Activated CD4-positive, CD25-positive, alpha-beta regulatory T cell (primary cell): ENCODE measurements at regions not wholly inside any gene's neighbourhood (a gene's known extent, or its start where the extent isn't known, plus 50 kb on each side); places are given as distances from the start of the nearest gene placed in this dataset.
"Not testable (repeated sequence)": the region's sequence is repeated elsewhere in the genome, so short reads cannot be mapped to it uniquely, and the experiment has no call there.

ENCODE experiments used
- DNase-seq, 4 experiments: peaks; one replicate each; lab custom pipeline; 2025; lab: John Stamatoyannopoulos, UW

DNA sequence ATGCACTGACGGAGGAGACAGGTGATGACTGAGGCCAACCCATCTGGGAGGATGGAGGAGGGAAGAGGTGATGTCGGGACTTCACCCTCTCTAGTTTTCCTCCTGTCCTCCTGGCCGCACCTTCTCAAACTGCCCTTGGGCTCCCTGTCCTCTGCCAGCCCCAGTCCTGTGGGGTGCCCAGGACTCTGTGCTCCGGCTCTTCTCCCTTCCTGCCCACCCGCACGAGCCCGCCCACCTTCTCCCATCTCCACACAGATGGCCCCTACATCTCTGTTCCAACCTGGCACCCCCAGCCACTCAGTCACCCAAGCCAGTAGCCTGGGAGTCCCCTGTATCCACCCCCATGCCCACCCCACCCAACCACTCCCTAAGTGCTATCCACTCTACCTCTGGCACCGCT lies 206.7 kb upstream of the LINGO1 start:
- no peak for DNase-seq

DNA sequence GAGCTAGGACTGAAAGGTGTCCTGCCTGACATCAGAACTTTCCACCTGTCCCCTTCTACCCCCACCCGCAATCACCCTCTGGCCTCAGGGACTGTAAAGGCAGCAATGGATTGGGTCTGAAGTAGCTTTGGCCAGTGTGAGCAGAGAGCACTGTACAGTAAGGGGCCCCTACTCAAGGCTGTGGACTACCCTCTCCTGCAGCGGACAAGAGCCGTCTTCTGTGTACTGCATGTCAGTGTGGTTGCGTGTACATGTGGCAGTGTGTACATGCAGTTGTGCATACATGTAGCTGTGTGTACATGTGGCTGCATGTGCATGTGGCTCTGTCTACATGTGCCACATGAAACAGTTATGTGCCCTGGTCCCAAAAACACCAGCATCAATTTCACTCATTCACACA lies 205.9 kb upstream of the LINGO1 start:
- DNase-seq: no peak

DNA sequence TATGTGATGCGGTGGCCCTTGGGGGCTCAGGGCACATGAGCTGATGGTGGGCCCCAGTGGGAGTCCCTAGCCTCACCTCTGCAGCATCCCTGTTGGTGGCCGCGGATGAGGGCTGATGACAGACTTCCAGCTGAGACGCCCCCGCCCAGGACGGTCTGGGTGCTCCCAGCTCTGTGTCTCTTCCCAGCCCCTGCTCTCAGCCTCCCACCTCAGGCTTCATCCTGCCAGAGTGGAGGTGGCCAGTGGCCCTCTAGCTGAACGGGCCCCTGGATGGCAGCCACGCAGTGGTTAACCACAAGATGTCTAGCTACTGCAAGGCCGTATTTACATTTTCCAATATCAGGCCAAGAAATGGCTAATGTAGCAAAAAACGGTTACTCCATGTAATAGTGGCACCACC lies 205.3 kb upstream of the LINGO1 start:
- no peak for DNase-seq

DNA sequence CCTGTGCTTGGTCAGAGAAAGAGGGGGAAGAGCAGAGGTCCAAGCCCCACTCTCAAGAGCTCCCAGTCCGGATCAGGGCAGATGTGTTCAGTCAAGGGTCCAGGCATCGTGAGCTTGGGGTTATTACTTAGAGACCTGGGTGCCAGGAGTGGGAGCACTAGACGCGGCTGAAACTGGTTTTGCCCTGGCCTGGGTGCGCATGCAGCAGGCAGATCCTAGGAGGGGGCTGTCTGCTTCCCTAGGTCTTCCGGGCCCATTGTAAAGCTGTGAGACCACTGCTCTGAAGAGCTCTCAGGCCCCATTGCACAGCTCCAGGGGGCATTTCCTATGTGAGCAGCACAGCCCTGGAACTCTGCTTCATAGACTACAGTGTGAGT lies 204.9 kb upstream of the LINGO1 start:
- no peak for DNase-seq

DNA sequence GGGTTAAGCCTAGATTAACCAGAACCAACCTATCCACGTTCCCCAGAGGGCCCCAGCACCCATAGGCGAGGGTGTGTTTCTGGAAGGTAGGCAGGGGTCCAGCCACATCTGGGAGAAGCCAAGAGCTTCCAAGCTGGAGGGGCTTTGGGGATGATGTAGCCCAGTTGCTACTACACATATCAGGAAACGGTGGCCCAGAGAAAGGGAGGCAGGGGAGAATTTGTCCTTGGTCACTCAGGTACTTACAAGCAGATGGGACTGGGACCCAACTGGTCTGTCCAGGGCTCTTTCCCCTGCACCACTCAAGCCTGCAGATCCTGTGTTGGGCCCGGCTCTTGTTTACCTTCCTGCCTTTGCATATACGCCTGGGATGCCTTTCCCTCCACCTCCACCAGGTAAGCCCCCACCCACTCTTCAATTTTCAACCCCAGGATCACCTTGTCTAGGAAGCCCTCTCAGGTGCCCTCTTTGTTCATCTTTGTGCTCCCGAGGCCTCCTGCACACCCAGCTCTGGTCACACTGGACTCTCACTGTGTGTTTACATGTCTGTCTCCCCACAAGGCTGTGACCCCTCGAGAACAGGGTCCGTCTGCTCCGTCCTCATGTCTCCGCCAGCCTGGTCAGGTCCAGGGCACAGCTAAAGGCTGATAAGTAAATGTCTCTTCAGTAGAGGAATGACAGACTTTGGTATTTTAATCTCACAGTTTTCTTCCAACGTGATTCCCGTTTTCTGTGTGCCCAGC lies 204.4 kb upstream of the LINGO1 start:
- DNase-seq: no peak

DNA sequence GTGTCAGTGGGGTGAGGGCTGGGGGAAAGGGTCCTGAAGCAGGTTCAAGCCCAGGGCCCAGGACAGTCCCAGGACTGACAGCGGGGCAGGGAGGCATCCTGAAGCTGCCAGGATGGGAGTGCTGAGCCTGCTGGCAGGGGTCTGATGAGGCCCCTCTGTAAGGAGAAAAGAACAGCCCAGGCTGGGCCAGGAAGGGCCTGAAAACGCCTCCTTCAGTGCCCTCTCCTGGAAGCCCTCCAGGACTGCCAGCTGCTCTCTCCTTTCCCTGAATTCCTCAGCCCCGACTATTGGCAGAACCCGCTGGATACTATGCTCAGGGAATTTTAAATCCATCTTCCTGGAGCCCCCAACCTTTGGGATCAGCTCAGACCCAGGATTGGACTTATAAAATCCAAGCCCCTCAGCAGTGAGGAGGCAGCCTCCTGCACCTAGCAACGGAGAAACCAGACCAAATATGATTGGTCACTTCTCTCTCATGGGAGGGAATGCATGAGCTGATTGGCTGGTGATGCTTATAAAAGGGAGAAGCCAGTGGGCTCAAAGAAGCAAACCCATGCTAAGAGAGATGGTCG lies 203.5 kb upstream of the LINGO1 start:
- no peak for DNase-seq

DNA sequence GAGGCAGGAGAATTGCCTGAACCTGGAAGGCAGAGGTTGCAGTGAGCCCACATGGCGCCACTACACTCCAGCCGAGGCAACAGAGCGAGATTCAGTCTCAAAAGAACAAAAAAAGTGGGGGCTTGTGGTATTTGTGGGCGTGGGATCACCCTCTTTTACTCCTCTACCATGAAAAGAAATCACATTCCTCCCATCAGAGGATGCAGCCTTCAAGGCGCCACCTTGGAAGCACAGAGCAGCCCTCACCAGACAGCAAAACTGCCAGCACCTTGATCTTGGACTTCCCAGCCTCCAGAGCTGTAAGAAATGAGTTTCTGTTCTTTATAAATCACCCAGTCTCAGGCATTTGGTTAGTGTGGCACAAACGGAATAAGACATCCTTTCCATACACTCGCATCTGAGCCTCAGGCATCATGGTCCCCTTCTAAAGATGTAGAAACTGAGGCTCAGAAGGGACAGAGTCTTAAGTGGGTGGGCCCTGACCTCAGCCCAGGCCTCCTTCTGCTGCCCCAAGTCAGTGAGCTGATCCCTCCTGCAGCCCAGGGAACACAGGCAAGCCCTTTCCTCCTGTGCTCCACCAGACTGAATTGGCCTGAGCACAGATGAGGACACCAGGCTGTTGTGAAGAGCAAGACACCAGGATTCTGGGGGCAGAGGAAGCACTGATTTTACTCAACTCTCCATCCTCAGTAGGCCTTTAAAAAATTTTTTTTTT lies 201.7 kb upstream of the LINGO1 start:
- DNase-seq: no peak

DNA sequence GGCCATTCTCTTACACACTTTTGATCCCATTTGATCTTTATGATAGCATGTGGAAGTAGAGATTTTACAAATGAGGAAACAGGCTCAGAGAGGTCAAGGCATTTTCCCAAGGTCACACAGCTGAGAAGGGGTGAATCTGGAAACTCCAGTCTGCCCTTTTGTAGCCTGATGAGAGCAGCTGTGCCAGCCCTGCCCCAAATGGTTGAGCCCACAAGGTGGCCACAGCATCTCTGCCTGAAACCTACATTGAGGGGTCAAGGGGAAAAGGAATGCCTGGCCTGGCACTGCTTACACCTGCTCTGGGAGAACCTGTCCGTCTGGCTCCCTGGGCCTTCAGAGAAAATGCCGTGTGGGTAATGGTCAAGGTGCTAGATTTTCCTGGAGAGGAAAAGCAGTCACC lies 200.2 kb upstream of the LINGO1 start:
- DNase-seq: no peak

DNA sequence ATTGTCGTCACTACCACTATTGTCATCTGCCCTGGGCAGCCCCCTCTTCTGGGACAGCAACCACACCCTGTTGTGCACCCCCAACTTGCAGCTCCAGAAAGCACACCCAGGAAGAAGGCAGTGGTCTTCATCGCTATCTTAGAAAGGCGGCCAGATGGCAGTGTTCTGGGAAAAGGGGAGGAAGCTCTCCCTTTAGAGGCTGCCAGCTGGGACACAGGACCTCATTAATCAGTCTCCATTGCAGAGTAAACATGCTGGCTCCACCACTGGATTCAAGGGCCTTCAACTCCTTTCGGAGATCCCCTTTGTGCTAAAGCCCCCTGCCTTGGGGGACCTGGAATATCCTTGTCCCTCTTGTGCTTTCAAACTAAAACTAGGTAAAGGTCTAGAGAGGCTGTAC lies 199.3 kb upstream of the LINGO1 start:
- DNase-seq: no peak

DNA sequence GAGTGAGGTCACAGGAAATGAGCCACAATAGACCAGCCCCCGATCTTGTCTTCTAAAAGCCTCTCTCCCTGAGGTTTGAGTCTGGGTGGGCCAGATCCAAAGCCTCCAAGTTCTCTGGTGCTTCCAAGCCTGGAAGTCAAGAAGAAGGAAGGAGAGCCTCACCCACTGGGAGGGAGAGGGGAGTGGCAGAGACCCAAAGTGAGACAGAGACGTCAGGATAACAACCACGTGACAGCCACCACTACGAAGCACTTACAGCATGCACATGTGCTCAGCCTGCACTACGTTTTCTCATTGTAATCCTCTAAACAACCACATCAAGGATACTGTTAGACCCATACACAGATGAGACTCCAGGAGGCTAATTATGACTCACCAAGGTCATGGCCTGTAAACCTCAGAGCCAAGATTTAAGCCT lies 197.3 kb upstream of the LINGO1 start:
- DNase-seq: no peak

DNA sequence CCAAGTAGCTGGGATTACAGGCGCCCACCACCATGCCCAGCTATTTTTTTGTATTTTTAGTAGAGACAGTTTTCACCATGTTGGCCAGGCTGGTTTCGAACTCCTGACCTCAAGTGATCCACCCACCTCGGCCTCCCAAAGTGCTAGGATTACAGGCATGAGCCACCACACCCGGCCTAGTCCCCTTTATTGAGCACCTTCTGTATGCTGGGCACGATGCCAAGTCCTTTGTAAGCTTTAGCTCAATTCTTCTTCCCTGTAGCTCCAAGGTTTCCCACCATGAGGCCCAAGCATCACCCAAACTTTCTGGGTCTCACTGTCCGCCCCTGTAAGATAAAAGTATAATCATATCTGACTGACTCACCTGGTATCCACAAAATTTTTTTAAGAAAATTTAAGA lies 196.6 kb upstream of the LINGO1 start:
- DNase-seq: not testable (repeated sequence)

DNA sequence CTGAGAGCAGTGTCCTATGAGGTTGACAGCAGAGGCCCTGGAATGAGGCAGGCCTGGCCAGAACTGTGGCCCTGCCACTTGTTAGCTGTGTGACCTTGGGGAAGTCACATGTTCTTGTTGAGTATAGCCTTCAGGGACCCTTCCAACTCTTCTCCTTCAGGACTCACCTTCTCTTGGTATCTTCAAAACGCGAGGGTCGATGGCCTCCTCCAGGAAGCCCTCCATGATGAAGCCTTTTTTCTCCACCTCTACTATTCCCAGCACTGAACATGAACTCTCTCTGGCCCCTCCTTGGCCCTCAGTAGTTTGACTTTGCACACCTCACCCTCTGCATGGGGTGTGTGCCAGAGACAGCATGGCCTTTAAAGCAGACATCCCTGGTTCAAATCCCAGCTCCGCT lies 195.1 kb upstream of the LINGO1 start:
- no peak for DNase-seq

DNA sequence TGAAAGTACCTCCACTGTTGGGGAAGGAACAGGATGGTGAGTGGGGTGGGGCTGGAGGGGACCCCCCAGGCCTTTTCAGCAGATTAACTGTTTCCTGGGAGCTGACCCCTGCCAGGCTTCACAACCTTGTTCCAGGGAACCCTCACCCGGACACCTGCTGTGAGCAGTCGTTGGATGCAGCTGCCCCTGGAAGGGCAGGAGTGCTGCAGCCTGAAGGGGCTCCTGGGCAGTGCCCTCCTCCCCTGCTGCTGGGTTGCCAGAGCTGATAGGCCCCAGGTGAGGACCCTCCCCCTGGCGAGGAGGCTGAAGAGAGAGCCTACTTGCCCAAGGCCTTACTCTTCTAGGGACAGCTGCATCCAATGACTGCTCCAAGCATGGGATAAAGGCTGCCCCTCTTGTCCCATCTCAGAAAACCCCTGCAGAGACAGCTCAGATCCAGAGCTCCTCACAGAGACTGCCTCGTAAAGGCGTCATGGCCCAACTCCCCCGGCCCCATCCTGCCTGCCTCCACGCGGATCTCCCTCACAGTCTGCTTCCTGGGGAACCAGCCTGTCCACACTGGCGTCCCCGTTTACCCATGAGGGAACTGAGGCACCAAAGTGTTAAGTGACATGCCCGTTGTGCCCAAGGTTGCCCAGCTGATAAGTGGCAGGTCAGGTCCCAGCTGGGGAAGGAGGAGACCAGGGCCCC lies 193.4 kb upstream of the LINGO1 start:
- DNase-seq: no peak

DNA sequence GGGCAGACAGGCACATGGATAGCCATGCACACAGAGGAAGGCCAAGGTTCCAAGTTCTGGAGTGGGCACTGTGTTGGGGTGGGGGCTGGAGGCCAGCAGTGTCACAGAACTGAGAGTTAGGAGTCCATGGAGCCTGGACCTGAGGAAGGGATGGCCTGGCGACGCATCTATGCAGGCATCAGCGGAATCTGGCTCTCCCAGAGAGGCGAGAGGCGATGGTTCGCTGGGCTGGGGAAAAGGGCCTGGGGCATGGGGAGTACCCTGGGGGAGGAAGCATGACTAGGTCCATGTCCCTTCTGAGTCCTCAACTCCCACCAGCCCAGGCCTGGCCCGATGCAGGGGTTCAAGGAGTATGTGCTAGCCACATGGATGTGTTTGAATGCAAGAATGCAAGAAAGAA lies 192.8 kb upstream of the LINGO1 start:
- no peak for DNase-seq

DNA sequence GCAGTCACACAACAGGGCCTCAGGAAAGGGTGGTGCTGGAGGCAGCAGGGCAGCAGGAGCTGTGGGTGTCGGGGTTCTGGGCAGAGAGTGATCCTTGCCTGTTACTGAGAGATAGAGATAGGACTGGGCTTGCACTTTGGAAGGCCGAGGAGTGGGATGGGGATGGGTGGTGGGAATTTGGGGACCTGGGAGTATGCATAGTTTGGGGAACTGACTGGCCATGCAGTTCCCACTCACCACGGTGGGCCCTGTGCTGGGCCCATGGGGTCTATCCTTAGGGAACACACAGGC lies 192.5 kb upstream of the LINGO1 start:
- DNase-seq: no peak

DNA sequence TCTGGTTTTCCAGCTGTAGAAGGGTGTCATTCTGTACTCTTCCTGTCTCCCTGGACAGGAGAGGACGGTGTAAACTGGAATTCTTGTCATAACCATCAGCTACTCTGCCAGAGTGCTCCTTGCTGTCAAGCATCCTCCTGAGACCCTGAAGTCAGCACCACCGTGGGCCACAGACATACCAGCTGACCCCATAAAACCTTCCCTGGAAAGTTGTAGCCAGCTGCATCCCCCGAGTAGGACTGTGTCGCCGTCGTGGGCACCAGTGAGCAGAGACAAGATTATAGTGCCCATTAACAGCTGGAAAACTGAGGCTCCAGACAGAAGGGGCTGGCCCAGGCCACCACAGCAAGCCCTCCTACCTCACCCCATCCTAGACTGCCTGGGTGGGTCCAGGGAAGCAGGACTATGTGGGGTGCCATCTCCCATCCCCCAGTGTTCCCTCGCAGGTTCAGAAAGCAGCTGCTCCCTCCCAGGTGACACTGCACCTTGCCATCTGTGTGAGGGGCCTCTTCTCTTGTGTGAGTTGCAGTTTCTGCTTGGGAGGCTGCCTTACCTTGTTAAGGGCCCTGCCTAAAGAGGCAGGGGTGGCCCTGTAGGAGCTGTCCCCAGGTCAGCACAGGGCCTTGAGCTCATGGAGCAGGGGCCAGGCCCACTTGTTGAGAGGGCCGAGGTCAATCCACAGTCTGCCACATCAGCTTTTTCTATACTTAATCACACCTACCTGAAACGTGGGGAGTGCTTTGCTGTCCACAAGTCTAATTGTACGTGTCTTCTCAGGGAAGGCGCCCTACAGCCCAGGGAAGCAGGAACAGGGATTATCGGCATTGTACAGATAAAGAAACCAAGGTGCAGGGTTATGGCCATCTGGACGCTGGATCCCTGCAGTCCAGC lies 191.9 kb upstream of the LINGO1 start:
- no peak for DNase-seq

DNA sequence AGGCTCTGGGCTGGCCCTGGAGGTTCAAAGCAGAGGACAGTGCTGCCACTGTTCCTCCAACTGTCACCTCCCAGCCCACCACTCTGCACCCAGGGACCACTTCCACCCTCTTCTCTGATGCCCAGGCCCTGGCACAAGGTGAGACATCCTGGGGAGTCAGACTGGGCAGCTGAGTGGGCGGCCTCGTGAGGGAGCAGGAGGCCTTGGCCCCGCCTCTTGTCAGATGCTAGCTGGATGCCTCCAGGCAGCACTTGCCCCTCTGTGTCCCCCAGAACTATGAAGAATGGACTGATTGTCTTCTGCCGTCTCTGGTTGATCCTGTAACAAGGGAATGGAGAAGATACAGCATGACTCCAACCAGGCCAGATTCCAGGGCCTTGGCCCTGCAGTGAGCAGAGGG lies 191.0 kb upstream of the LINGO1 start:
- DNase-seq: no peak

DNA sequence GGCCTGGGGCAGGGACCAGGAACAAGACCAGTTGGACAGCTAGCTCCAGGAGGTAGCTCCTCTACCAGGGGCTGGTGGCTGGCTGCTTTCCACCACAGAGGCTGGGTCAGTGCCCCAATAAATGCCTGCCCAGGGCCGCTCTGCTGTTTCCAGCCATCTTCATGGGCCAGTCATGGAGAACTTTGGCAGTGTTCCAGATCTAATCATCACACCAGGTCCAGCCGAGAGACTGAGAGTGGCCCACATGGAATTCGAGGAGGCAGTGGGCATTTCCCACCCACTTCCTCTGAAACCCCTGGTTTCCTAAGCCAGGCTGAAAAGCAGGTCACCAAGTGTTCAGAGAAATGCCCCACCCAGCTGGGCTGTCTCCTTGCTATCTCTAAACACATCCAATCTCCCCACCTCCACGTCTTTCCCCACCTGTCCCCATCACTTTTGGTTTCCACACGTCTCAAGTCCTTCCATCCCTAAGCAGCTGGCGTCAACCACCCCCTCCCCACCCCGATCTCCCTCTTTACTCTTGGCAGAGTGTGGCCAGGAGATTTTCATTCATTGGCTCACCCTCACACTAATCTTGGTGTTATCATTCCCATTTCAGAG lies 190.0 kb upstream of the LINGO1 start:
- DNase-seq: no peak

DNA sequence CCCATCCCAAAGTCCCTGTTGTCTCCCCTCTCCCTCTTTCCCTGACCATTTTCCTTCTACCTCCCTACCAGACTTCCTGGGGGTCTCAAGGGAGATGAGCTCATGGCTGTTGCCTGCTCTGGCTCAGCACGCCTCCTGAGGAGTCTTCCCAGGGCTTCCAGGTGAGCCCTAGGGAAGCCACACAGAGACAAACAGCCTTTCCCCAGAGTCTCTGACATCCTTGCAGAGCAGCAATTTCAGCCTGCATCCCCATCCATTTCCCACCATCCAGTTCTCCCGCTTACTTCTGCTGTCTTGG lies 189.2 kb upstream of the LINGO1 start:
- DNase-seq: no peak

DNA sequence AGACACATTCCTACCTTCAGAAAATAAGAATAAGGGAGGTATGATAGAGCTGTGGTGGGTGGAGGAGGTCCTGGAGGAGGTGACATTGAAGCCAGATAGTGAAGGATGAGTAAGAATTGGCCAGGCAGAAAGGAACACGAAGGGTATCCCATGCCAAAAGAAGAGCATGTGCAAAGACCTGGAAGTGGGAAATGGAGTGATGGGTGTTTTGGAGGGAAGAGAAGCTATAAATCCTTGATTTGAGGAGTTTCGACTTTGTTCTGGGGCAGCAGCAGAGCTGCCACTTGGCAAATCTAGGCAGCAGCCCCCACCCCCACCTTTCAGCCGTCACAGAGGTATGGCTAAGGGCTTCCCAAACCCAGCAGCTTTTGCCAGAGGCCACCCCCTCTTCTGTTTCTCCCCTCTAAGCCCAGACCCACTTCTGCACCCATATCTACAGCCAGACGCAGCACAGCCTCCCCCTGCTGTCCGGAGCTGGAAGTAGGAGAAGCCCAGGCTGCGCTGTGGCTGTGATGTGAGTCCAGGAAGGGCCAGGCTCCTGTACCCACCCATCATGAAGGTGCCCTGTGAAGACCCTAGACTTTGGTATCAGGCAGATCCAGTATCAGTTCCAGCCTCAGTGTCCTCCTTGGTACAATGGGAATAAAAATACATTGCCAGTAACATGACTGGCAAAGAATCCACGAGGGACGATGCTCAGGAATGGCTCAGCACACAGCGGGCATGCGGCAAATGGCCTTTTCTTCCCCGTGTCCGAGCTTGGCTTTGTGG lies 188.7 kb upstream of the LINGO1 start:
- no peak for DNase-seq
